ENCODE measurements at regions not wholly inside any gene's neighbourhood (a gene's known extent, or its start where the extent isn't known, plus 50 kb on each side); places are given as distances from the start of the nearest gene placed in this dataset.
"Not testable (repeated sequence)": the region's sequence is repeated elsewhere in the genome, so short reads cannot be mapped to it uniquely, and the experiment has no call there.

GRCh38 chr3:6264906-6265305, 596.0 kb upstream of the GRM7 start:
- DNase-seq, result no peak
- Mint-ChIP-seq H3K4me3 (no peak overlapping the region), H3K27ac (no peak overlapping the region), H3K27me3 (peaks cover 0 to 4% of the 10 kb centered on the region in 2 donors), H3K36me3 (no peaks in the 10 kb centered on the region), H3K9me3 (peaks cover 0 to 2% of the 10 kb centered on the region in 2 donors), H3K4me1 (peaks cover 0 to 2% of the 10 kb centered on the region in 2 donors)
- peak; percentile 41 to 68 for ATAC-seq (replicated peaks)

- ATAC-seq (replicated peaks) (no peak), DNase-seq (no peak)
- H3K27ac Mint-ChIP-seq, result no peak overlapping the region
- no peaks in the 10 kb centered on the region for H3K36me3 Mint-ChIP-seq
- peaks cover 0 to 2% of the 10 kb centered on the region in 2 donors for H3K4me1 Mint-ChIP-seq
- H3K4me3 Mint-ChIP-seq, result no peak overlapping the region
- H3K27me3 Mint-ChIP-seq, result peaks cover 0 to 7% of the 10 kb centered on the region in 2 donors
- peaks cover 0 to 2% of the 10 kb centered on the region in 2 donors for H3K9me3 Mint-ChIP-seq
These were observed 594.8 kb upstream of the GRM7 start for GRCh38 chr3:6266135-6266534.

GRCh38 chr3:6273878-6274277, 587.0 kb upstream of the GRM7 start:
- no peaks in the 10 kb centered on the region for H3K4me1 Mint-ChIP-seq
- H3K27ac Mint-ChIP-seq, result no peak overlapping the region
- no peak overlapping the region for H3K4me3 Mint-ChIP-seq
- H3K36me3 Mint-ChIP-seq, result no peaks in the 10 kb centered on the region
- no peak for DNase-seq
- no peaks in the 10 kb centered on the region for H3K9me3 Mint-ChIP-seq
- peaks cover 0 to 7% of the 10 kb centered on the region in 2 donors for H3K27me3 Mint-ChIP-seq
- ATAC-seq (replicated peaks), result no peak

- Mint-ChIP-seq H3K4me3 (no peak overlapping the region), H3K27ac (no peak overlapping the region), H3K4me1 (peaks cover 23 to 46% of the 10 kb centered on the region in 2 donors), H3K9me3 (peaks cover 0 to 3% of the 10 kb centered on the region in 2 donors), H3K36me3 (no peaks in the 10 kb centered on the region), H3K27me3 (no peaks in the 10 kb centered on the region)
- ATAC-seq (replicated peaks) (peak; percentile 63 to 73), DNase-seq (no peak)
These were observed 579.3 kb upstream of the GRM7 start for GRCh38 chr3:6281662-6282061.

GRCh38 chr3:6282918-6283317, 578.0 kb upstream of the GRM7 start:
- ATAC-seq (replicated peaks) (peak; percentile 58 to 71), DNase-seq (no peak)
- Mint-ChIP-seq H3K27me3 (no peaks in the 10 kb centered on the region), H3K27ac (no peak overlapping the region), H3K4me3 (no peak overlapping the region), H3K4me1 (peaks cover 23 to 47% of the 10 kb centered on the region in 2 donors), H3K36me3 (no peaks in the 10 kb centered on the region), H3K9me3 (peaks cover 0 to 3% of the 10 kb centered on the region in 2 donors)

- DNase-seq, result no peak
- ATAC-seq (replicated peaks), result no peak
- Mint-ChIP-seq H3K9me3 (peaks cover 9 to 13% of the 10 kb centered on the region in 2 donors), H3K4me1 (peaks cover 10 to 22% of the 10 kb centered on the region in 2 donors), H3K27ac (no peak overlapping the region), H3K27me3 (no peaks in the 10 kb centered on the region), H3K36me3 (peaks cover 3 to 4% of the 10 kb centered on the region in 2 donors), H3K4me3 (no peak overlapping the region)
These were observed 573.6 kb upstream of the GRM7 start for GRCh38 chr3:6287088-6287875.

- Mint-ChIP-seq H3K27ac (no peak overlapping the region), H3K27me3 (peaks cover 0 to 5% of the 10 kb centered on the region in 2 donors), H3K4me1 (no peaks in the 10 kb centered on the region), H3K36me3 (peaks cover 0 to 4% of the 10 kb centered on the region in 2 donors), H3K4me3 (no peak overlapping the region), H3K9me3 (peaks cover 15 to 22% of the 10 kb centered on the region in 2 donors)
- DNase-seq, result no peak
- no peak for ATAC-seq (replicated peaks)
These were observed 559.3 kb upstream of the GRM7 start for GRCh38 chr3:6301626-6302025.

GRCh38 chr3:6315906-6316305, 545.0 kb upstream of the GRM7 start:
- Mint-ChIP-seq H3K9me3 (no peaks in the 10 kb centered on the region), H3K4me1 (no peaks in the 10 kb centered on the region), H3K4me3 (no peak overlapping the region), H3K27me3 (no peaks in the 10 kb centered on the region), H3K36me3 (no peaks in the 10 kb centered on the region), H3K27ac (no peak overlapping the region)
- ATAC-seq (replicated peaks) (no peak), DNase-seq (no peak)

GRCh38 chr3:6321999-6322398, 538.9 kb upstream of the GRM7 start:
- Mint-ChIP-seq H3K27me3 (no peaks in the 10 kb centered on the region), H3K27ac (no peak overlapping the region), H3K9me3 (no peaks in the 10 kb centered on the region), H3K4me1 (no peaks in the 10 kb centered on the region), H3K4me3 (no peak overlapping the region), H3K36me3 (no peaks in the 10 kb centered on the region)
- no peak for ATAC-seq (replicated peaks)
- DNase-seq, result no peak

- Mint-ChIP-seq H3K36me3 (no peaks in the 10 kb centered on the region), H3K27ac (no peak overlapping the region), H3K4me3 (no peak overlapping the region), H3K9me3 (no peaks in the 10 kb centered on the region), H3K27me3 (no peaks in the 10 kb centered on the region), H3K4me1 (peaks cover 0 to 1% of the 10 kb centered on the region in 2 donors)
- ATAC-seq (replicated peaks) (no peak), DNase-seq (no peak)
These were observed 534.1 kb upstream of the GRM7 start for GRCh38 chr3:6326771-6327170.

GRCh38 chr3:6340980-6341325, 520.0 kb upstream of the GRM7 start:
- H3K4me1 Mint-ChIP-seq; H3K4me3 Mint-ChIP-seq; ATAC-seq (replicated peaks); DNase-seq; H3K9me3 Mint-ChIP-seq; H3K36me3 Mint-ChIP-seq; H3K27ac Mint-ChIP-seq; H3K27me3 Mint-ChIP-seq: not testable (repeated sequence)

GRCh38 chr3:6351752-6352151, 509.2 kb upstream of the GRM7 start:
- no peaks in the 10 kb centered on the region for H3K36me3 Mint-ChIP-seq

GRCh38 chr3:6354653-6355052, 506.3 kb upstream of the GRM7 start:
- DNase-seq (no peak), ATAC-seq (replicated peaks) (no peak)
- no peak overlapping the region for H3K27ac Mint-ChIP-seq
- no peaks in the 10 kb centered on the region for H3K27me3 Mint-ChIP-seq
- H3K4me1 Mint-ChIP-seq, result no peaks in the 10 kb centered on the region
- H3K4me3 Mint-ChIP-seq, result no peak overlapping the region
- no peaks in the 10 kb centered on the region for H3K36me3 Mint-ChIP-seq
- H3K9me3 Mint-ChIP-seq, result no peaks in the 10 kb centered on the region

More at GRCh38 chr3:6351752-6352151, 509.2 kb upstream of the GRM7 start:
- H3K4me1 Mint-ChIP-seq, result no peaks in the 10 kb centered on the region
- no peaks in the 10 kb centered on the region for H3K9me3 Mint-ChIP-seq
- H3K27ac Mint-ChIP-seq, result no peak overlapping the region
- no peak overlapping the region for H3K4me3 Mint-ChIP-seq
- no peaks in the 10 kb centered on the region for H3K27me3 Mint-ChIP-seq
- DNase-seq (no peak), ATAC-seq (replicated peaks) (no peak)

- DNase-seq (no peak), ATAC-seq (replicated peaks) (no peak)
- no peak overlapping the region for H3K4me3 Mint-ChIP-seq
- no peaks in the 10 kb centered on the region for H3K36me3 Mint-ChIP-seq
- no peaks in the 10 kb centered on the region for H3K4me1 Mint-ChIP-seq
- H3K27me3 Mint-ChIP-seq, result no peaks in the 10 kb centered on the region
- H3K9me3 Mint-ChIP-seq, result peaks cover 0 to 12% of the 10 kb centered on the region in 2 donors
- H3K27ac Mint-ChIP-seq, result no peak overlapping the region
These were observed 498.5 kb upstream of the GRM7 start for GRCh38 chr3:6362406-6362805.

GRCh38 chr3:6367171-6367570, 493.7 kb upstream of the GRM7 start:
- Mint-ChIP-seq H3K9me3 (peaks cover 0 to 12% of the 10 kb centered on the region in 2 donors), H3K27ac (no peak overlapping the region), H3K4me1 (no peaks in the 10 kb centered on the region), H3K27me3 (no peaks in the 10 kb centered on the region), H3K4me3 (no peak overlapping the region), H3K36me3 (no peaks in the 10 kb centered on the region)
- no peak for ATAC-seq (replicated peaks)
- DNase-seq, result no peak

Measured in stimulated activated naive B cell treated with anti-CD40 and anti-IgM and Interleukin-4, amounts not matched to agents 10 μg/mL and 1 μg/mL and 100 μg/mL, for 72 hours (primary cell).